HG03439 (cell line): ENCODE measurements at regions not wholly inside any gene's neighbourhood (a gene's known extent, or its start where the extent isn't known, plus 50 kb on each side); places are given as distances from the start of the nearest gene placed in this dataset.
"Not testable (repeated sequence)": the region's sequence is repeated elsewhere in the genome, so short reads cannot be mapped to it uniquely, and the experiment has no call there.

Source experiments
- ATAC-seq: cut with Tn5 transposase; IDR thresholded peaks from one replicate; pipeline ENCODE4 v1.9.1; 2021; ENCODE audit warnings: mild to moderate bottlenecking, moderate library complexity; ENCODE audit not compliant: unreplicated experiment

GRCh38 chr15:36047018-36047716, 501.2 kb upstream of the DPH6 start:
- ATAC-seq: not testable (repeated sequence)

- ATAC-seq: no peak
Measured at GRCh38 chr15:36050899-36051298, 504.9 kb upstream of the DPH6 start.

GRCh38 chr15:36052641-36053040, 506.7 kb upstream of the DPH6 start:
- ATAC-seq: not testable (repeated sequence)

GRCh38 chr15:36053746-36054145, 507.8 kb upstream of the DPH6 start:
- ATAC-seq: no peak

- ATAC-seq: no peak
Measured at GRCh38 chr15:36059596-36059995, 513.6 kb upstream of the DPH6 start.

GRCh38 chr15:36062357-36062756, 516.4 kb upstream of the DPH6 start:
- no peak for ATAC-seq

GRCh38 chr15:36066757-36067156, 512.7 kb upstream of the CDIN1 start:
- ATAC-seq: no peak

GRCh38 chr15:36067483-36068274, 511.7 kb upstream of the CDIN1 start:
- ATAC-seq: no peak

GRCh38 chr15:36075333-36075732, 504.1 kb upstream of the CDIN1 start:
- no peak for ATAC-seq

- no peak for ATAC-seq
Measured at GRCh38 chr15:36079021-36079420, 500.4 kb upstream of the CDIN1 start.

- no peak for ATAC-seq
Measured at GRCh38 chr15:36080759-36081158, 498.7 kb upstream of the CDIN1 start.

- ATAC-seq: no peak
Measured at GRCh38 chr15:36090286-36090946, 489.0 kb upstream of the CDIN1 start.

- ATAC-seq: no peak
Measured at GRCh38 chr15:36106640-36107335, 472.6 kb upstream of the CDIN1 start.

- ATAC-seq: no peak
Measured at GRCh38 chr15:36108541-36108940, 470.9 kb upstream of the CDIN1 start.

GRCh38 chr15:36109943-36110658, 469.3 kb upstream of the CDIN1 start:
- no peak for ATAC-seq

- ATAC-seq: no peak
Measured at GRCh38 chr15:36110659-36110993, 468.8 kb upstream of the CDIN1 start.

- no peak for ATAC-seq
Measured at GRCh38 chr15:36117296-36117787, 462.1 kb upstream of the CDIN1 start.

- ATAC-seq: no peak
Measured at GRCh38 chr15:36126194-36126593, 453.2 kb upstream of the CDIN1 start.

GRCh38 chr15:36130641-36131310, 448.6 kb upstream of the CDIN1 start:
- no peak for ATAC-seq

- ATAC-seq: no peak
Measured at GRCh38 chr15:36133742-36134141, 445.7 kb upstream of the CDIN1 start.
